PC-9 (cell line): ENCODE measurements at regions not wholly inside any gene's neighbourhood (a gene's known extent, or its start where the extent isn't known, plus 50 kb on each side); places are given as distances from the start of the nearest gene placed in this dataset.

ENCODE experiments used
- BruUV-seq: library from RNA; stranded (reverse); fragments of 400-500 nt; replicated peaks from 2 replicates; lab custom pipeline; 2021; lab: Mats Ljungman, UMichigan
- CTCF ChIA-PET: fragments of 300-600 bp; sonication (Branson Sonifier 250); formaldehyde crosslinking; loops from one replicate; lab custom pipeline; 2022; ENCODE audit warnings: antibody characterized with exemption; lab: Charles Lee
- POLR2A ChIA-PET: fragments of 300-600 bp; sonication (Branson Sonifier 250); formaldehyde crosslinking; loops from one replicate; lab custom pipeline; 2022; ENCODE audit warnings: antibody characterized with exemption; ENCODE audit not compliant: unreplicated experiment; lab: Charles Lee
- DNase-seq, 2 experiments: peaks; one replicate each; pipeline versions ENCODE4 v3.0.0 to v3.0.0-alpha.2; 2015 to 2022; ENCODE audit warnings: mixed read lengths in 1 of 2
- H2AFZ ChIP-seq: fragments of 200-600 bp; sonication (generic); 2 replicates; pipeline ENCODE4 v1.8.1; 2017; ENCODE audit warnings: antibody characterized with exemption
- H3F3A ChIP-seq: fragments of 200-600 bp; sonication (generic); 2 replicates; pipeline ENCODE4 v1.8.1; 2017; ENCODE audit warnings: antibody characterized with exemption, mild to moderate bottlenecking, low read depth; ENCODE audit not compliant: insufficient read depth
- H3K27ac ChIP-seq: fragments of 200-600 bp; sonication (generic); 2 replicates; pipeline ENCODE4 v1.6.1; 2016; ENCODE audit warnings: mixed run types
- H3K27me3 ChIP-seq: fragments of 200-600 bp; sonication (generic); 2 replicates; pipeline ENCODE4 v1.6.1; 2016; ENCODE audit warnings: low read depth, mixed run types; ENCODE audit not compliant: insufficient read depth
- H3K36me3 ChIP-seq: fragments of 200-600 bp; sonication (generic); 2 replicates; pipeline ENCODE4 v1.6.1; 2016; ENCODE audit warnings: low read depth, mixed run types
- H3K4me1 ChIP-seq: fragments of 200-600 bp; sonication (generic); replicated peaks from 2 replicates; pipeline ENCODE4 v1.6.1; 2016; ENCODE audit warnings: mixed run types; ENCODE audit not compliant: insufficient read depth
- H3K4me2 ChIP-seq: fragments of 200-600 bp; sonication (generic); 2 replicates; pipeline ENCODE4 v1.6.1; 2017; ENCODE audit warnings: mixed run types
- H3K4me3 ChIP-seq: fragments of 200-600 bp; sonication (generic); 2 replicates; pipeline ENCODE4 v1.6.1; 2016; ENCODE audit warnings: mixed run types
- H3K79me2 ChIP-seq: fragments of 200-600 bp; sonication (generic); 2 replicates; pipeline ENCODE4 v1.6.1; 2017; ENCODE audit warnings: low read depth, mixed run types
- H3K9me2 ChIP-seq: fragments of 200-600 bp; sonication (generic); 2 replicates; pipeline ENCODE4 v1.8.1; 2017; ENCODE audit warnings: mild to moderate bottlenecking; ENCODE audit not compliant: insufficient read depth
- H3K9me3 ChIP-seq: fragments of 200-600 bp; sonication (generic); 2 replicates; pipeline ENCODE4 v1.8.1; 2016; ENCODE audit warnings: low read depth; ENCODE audit not compliant: insufficient read depth
- H4K20me1 ChIP-seq: fragments of 200-600 bp; sonication (generic); 2 replicates; pipeline ENCODE4 v1.8.1; 2017; ENCODE audit not compliant: insufficient read depth
- EZH2 ChIP-seq: fragments of 200-600 bp; sonication (generic); IDR thresholded peaks from 2 replicates; pipeline ENCODE4 v1.8.0; 2017; ENCODE audit warnings: antibody characterized with exemption, low read depth
- intact Hi-C: fragments of 100-400 bp; cut with micrococcal nuclease; formaldehyde crosslinking; loops from one replicate; pipeline ENCODE4 v1.10.0; 2022; ENCODE audit not compliant: unreplicated experiment
- TF ChIP-seq, protein P1 (sequence below): fragments of 200-600 bp; sonication (generic); conservative IDR thresholded peaks from 2 replicates; pipeline ENCODE4 v1.6.1; 2017; ENCODE audit warnings: mixed run types, antibody characterized with exemption, mild to moderate bottlenecking, moderate library complexity

DNA sequence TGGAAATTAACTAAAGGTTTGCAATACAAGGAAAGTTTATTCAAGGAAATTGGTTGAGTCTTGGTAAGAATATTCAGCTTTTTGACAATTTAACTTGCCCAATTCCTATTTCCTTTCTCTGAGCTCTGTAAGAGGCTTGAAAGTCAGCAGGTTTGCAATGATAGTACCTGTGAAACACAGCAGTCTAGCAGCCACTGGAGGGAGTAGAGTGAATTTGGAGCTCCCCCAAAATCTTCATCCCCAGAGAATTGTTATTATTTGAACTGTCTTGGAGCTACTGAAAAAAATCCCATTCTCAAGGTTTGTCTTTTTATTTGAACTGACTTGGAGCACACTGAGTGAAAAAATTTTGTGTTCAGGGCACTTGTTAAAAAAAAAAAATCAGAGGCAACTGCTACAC lies 654.2 kb upstream of the PKN2 start:
- no TSS peak for BruUV-seq
- no peak overlapping the region for H2AFZ ChIP-seq
- ChIA-PET POLR2A (no interaction called here), CTCF (no interaction called here)
- DNase-seq, result no peak
- H3K4me1 ChIP-seq, result no peaks in the 10 kb centered on the region
- H3K79me2 ChIP-seq, result no peaks in the 10 kb centered on the region
- H3K27ac ChIP-seq, result no peak overlapping the region
- no peaks in the 10 kb centered on the region for H3K27me3 ChIP-seq
- TF ChIP-seq, protein P1, sequence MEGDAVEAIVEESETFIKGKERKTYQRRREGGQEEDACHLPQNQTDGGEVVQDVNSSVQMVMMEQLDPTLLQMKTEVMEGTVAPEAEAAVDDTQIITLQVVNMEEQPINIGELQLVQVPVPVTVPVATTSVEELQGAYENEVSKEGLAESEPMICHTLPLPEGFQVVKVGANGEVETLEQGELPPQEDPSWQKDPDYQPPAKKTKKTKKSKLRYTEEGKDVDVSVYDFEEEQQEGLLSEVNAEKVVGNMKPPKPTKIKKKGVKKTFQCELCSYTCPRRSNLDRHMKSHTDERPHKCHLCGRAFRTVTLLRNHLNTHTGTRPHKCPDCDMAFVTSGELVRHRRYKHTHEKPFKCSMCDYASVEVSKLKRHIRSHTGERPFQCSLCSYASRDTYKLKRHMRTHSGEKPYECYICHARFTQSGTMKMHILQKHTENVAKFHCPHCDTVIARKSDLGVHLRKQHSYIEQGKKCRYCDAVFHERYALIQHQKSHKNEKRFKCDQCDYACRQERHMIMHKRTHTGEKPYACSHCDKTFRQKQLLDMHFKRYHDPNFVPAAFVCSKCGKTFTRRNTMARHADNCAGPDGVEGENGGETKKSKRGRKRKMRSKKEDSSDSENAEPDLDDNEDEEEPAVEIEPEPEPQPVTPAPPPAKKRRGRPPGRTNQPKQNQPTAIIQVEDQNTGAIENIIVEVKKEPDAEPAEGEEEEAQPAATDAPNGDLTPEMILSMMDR, result no peak
- TF ChIP-seq EZH2, result no peak
- H3K9me3 ChIP-seq, result 0 out of 2 replicates have a peak, but pooled peaks cover 3% of the 10 kb centered on the region
- intact Hi-C loops, result no loop called here
- H3K4me2 ChIP-seq, result no peak overlapping the region
- no peak overlapping the region for H3K4me3 ChIP-seq
- H3F3A ChIP-seq, result no peaks in the 10 kb centered on the region
- H3K36me3 ChIP-seq, result no peaks in the 10 kb centered on the region
- H3K9me2 ChIP-seq, result no peaks in the 10 kb centered on the region
- H4K20me1 ChIP-seq, result no peaks in the 10 kb centered on the region

DNA sequence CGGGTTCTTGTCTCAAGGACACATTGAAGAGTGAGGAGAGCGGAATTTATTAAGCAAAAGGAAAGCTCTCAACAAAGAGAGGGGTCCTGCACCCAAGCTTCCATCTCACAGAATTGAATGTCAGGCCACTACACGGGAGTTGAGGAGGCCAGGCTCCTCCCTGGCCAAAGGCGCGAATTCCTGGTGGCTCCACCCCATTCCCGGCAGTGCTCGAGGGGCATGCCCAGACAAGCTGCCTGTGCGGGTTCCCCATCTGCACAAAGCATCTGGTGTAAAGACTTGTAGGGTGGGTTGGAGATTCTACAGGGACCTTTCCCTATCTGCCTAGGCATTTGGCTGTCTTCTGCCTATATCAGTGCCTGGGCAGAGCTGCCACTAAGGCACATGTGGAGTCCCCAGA lies 648.5 kb upstream of the PKN2 start:
- Histone ChIP-seq H3K27ac (no peak overlapping the region), H3F3A (no peaks in the 10 kb centered on the region), H3K36me3 (no peaks in the 10 kb centered on the region), H3K4me2 (no peak overlapping the region), H3K9me3 (no peaks in the 10 kb centered on the region), H3K9me2 (no peaks in the 10 kb centered on the region), H4K20me1 (no peaks in the 10 kb centered on the region), H2AFZ (no peak overlapping the region), H3K4me3 (no peak overlapping the region), H3K79me2 (no peaks in the 10 kb centered on the region), H3K4me1 (no peaks in the 10 kb centered on the region), H3K27me3 (no peaks in the 10 kb centered on the region)
- intact Hi-C loops, result no loop called here
- TF ChIP-seq, protein P1, result no peak
- TF ChIP-seq EZH2, result no peak
- BruUV-seq, result no TSS peak
- CTCF ChIA-PET, result no interaction called here
- POLR2A ChIA-PET, result no interaction called here
- DNase-seq, result no peak

DNA sequence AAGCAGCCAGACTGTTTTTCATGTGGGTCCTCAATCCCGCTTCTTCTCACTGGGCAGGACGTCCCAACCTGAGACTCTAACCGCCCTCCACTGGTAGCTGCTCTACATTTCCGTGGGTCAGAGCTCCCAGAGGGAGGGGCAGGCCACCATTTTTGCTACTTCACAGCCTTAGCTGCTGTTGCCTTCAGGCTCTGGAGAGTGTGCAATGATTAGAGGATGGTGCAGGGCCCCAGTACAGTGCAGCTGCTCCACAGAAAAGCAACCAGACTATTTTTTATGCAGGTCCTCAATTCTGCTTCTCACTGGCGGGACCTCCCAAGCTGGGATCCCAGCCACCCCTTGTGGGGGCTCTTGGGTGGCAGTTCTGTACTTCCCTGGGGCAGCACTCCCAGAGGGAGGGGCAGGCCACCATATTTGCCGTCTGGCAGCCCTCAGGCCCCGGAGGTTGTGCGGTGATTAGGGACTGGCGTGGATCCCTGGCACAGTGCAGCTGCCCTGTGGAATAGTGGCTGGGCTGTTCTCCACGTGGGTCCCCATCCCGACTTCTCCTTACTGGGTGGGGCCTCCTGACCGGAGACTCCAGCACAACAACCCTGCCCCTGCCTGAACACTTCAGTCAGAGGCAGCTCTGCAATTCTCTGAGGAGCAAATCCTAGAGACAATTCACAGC lies 647.6 kb upstream of the PKN2 start:
- Histone ChIP-seq H3K27me3 (no peaks in the 10 kb centered on the region), H3K9me2 (no peaks in the 10 kb centered on the region), H3F3A (no peaks in the 10 kb centered on the region), H3K27ac (no peak overlapping the region), H3K4me1 (no peaks in the 10 kb centered on the region), H2AFZ (no peak overlapping the region), H4K20me1 (no peaks in the 10 kb centered on the region), H3K79me2 (no peaks in the 10 kb centered on the region), H3K9me3 (no peaks in the 10 kb centered on the region), H3K36me3 (no peaks in the 10 kb centered on the region), H3K4me2 (no peak overlapping the region), H3K4me3 (no peak overlapping the region)
- ChIA-PET POLR2A (no interaction called here), CTCF (interaction anchor here (0.6 kb wide), 1 partner anchor 1536 kb away, joined by 5 read pairs; no protein-coding TSS in a partner anchor)
- no peak for TF ChIP-seq EZH2
- TF ChIP-seq, protein P1, result no peak
- intact Hi-C loops, result no loop called here
- no peak for DNase-seq
- BruUV-seq, result no TSS peak
